Liver (tissue), 3 donors: ENCODE measurements at regions not wholly inside any gene's neighbourhood (a gene's known extent, or its start where the extent isn't known, plus 50 kb on each side); places are given as distances from the start of the nearest gene placed in this dataset.

ENCODE experiments used
- FOXA1 ChIP-seq: IDR thresholded peaks from 2 replicates; pipeline ENCODE4 v1.6.1; 2016; ENCODE audit warnings: antibody characterized with exemption
- GABPA ChIP-seq, 2 donors: IDR thresholded peaks in 1 of 2; conservative IDR thresholded peaks in 1 of 2; 2 replicates each; pipeline ENCODE4 v1.6.1; 2016; ENCODE audit warnings: antibody characterized with exemption in 2 of 2, mild to moderate bottlenecking in 1 of 2, moderate library complexity in 1 of 2
- RAD21 ChIP-seq, 2 donors: IDR thresholded peaks; 2 replicates each; pipeline ENCODE4 v1.6.1; 2016; ENCODE audit warnings: antibody characterized with exemption in 2 of 2, mild to moderate bottlenecking in 2 of 2
- SP1 ChIP-seq: IDR thresholded peaks from 2 replicates; pipeline ENCODE4 v1.6.1; 2018; ENCODE audit warnings: antibody characterized with exemption, mild to moderate bottlenecking
- TAF1 ChIP-seq: conservative IDR thresholded peaks from 2 replicates; pipeline ENCODE4 v1.6.1; 2016; ENCODE audit warnings: antibody characterized with exemption, mild to moderate bottlenecking
- YY1 ChIP-seq: IDR thresholded peaks from 2 replicates; pipeline ENCODE4 v1.6.1; 2016; ENCODE audit warnings: antibody characterized with exemption, mild to moderate bottlenecking
- TF ChIP-seq, protein P1 (sequence below): fragments of 150-350 bp; IDR thresholded peaks from 2 replicates; pipeline ENCODE4 v1.5.1; 2017; ENCODE audit warnings: improper control_type of control experiment, low read depth, low read length; ENCODE audit not compliant: missing input control
- TF ChIP-seq, protein P2 (sequence below): IDR thresholded peaks from 2 replicates; pipeline ENCODE4 v1.6.1; 2016; ENCODE audit warnings: antibody characterized with exemption
- TF ChIP-seq, protein P3 (sequence below): IDR thresholded peaks from 2 replicates; pipeline ENCODE4 v1.6.1; 2016; ENCODE audit warnings: antibody characterized with exemption
- TF ChIP-seq, protein P4 (sequence below): IDR thresholded peaks from 2 replicates; pipeline ENCODE4 v1.6.1; 2016; ENCODE audit warnings: antibody characterized with exemption, mild to moderate bottlenecking
- donor health status: healthy.
- donor health status: healthy.

DNA sequence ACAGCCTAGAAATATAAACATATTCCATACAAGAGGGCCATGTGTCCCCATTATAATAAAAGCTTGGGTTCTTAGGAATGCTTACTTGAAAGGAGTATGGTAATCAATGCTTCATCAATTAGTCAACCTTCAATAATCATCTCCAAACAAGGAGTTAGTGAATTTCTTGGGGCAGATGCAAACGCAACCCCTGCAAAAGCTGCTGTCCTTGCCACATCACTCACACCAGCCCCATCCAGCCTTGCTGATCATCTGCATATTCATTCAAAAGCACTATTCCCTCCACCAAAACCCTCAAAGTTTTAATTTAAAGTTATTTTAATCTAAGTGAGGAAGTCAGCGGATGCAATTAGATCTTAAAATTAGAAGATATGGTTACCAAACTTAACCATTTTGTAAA, 54.0 kb upstream of the VGLL4 start:
- TF ChIP-seq, protein P1, sequence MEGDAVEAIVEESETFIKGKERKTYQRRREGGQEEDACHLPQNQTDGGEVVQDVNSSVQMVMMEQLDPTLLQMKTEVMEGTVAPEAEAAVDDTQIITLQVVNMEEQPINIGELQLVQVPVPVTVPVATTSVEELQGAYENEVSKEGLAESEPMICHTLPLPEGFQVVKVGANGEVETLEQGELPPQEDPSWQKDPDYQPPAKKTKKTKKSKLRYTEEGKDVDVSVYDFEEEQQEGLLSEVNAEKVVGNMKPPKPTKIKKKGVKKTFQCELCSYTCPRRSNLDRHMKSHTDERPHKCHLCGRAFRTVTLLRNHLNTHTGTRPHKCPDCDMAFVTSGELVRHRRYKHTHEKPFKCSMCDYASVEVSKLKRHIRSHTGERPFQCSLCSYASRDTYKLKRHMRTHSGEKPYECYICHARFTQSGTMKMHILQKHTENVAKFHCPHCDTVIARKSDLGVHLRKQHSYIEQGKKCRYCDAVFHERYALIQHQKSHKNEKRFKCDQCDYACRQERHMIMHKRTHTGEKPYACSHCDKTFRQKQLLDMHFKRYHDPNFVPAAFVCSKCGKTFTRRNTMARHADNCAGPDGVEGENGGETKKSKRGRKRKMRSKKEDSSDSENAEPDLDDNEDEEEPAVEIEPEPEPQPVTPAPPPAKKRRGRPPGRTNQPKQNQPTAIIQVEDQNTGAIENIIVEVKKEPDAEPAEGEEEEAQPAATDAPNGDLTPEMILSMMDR = no peak
- TF ChIP-seq YY1 (no peak), GABPA (IDR thresholded peaks at IDR 0.05 in 1 of 2, conservative IDR thresholded peaks at IDR 0.05 in 1 of 2) (no peak), RAD21 (IDR thresholded peaks at IDR 0.05) (no peak), SP1 (no peak), FOXA1 (no peak), TAF1 (no peak)
- TF ChIP-seq, protein P2, sequence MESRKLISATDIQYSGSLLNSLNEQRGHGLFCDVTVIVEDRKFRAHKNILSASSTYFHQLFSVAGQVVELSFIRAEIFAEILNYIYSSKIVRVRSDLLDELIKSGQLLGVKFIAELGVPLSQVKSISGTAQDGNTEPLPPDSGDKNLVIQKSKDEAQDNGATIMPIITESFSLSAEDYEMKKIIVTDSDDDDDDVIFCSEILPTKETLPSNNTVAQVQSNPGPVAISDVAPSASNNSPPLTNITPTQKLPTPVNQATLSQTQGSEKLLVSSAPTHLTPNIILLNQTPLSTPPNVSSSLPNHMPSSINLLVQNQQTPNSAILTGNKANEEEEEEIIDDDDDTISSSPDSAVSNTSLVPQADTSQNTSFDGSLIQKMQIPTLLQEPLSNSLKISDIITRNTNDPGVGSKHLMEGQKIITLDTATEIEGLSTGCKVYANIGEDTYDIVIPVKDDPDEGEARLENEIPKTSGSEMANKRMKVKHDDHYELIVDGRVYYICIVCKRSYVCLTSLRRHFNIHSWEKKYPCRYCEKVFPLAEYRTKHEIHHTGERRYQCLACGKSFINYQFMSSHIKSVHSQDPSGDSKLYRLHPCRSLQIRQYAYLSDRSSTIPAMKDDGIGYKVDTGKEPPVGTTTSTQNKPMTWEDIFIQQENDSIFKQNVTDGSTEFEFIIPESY = no peak
- TF ChIP-seq, protein P3, sequence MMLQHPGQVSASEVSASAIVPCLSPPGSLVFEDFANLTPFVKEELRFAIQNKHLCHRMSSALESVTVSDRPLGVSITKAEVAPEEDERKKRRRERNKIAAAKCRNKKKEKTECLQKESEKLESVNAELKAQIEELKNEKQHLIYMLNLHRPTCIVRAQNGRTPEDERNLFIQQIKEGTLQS = no peak
- TF ChIP-seq, protein P4, sequence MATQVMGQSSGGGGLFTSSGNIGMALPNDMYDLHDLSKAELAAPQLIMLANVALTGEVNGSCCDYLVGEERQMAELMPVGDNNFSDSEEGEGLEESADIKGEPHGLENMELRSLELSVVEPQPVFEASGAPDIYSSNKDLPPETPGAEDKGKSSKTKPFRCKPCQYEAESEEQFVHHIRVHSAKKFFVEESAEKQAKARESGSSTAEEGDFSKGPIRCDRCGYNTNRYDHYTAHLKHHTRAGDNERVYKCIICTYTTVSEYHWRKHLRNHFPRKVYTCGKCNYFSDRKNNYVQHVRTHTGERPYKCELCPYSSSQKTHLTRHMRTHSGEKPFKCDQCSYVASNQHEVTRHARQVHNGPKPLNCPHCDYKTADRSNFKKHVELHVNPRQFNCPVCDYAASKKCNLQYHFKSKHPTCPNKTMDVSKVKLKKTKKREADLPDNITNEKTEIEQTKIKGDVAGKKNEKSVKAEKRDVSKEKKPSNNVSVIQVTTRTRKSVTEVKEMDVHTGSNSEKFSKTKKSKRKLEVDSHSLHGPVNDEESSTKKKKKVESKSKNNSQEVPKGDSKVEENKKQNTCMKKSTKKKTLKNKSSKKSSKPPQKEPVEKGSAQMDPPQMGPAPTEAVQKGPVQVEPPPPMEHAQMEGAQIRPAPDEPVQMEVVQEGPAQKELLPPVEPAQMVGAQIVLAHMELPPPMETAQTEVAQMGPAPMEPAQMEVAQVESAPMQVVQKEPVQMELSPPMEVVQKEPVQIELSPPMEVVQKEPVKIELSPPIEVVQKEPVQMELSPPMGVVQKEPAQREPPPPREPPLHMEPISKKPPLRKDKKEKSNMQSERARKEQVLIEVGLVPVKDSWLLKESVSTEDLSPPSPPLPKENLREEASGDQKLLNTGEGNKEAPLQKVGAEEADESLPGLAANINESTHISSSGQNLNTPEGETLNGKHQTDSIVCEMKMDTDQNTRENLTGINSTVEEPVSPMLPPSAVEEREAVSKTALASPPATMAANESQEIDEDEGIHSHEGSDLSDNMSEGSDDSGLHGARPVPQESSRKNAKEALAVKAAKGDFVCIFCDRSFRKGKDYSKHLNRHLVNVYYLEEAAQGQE = no peak
